Activated CD8-positive, alpha-beta memory T cell treated with anti-CD3 and anti-CD28 coated beads, Interleukin-2, amount 50 U/mL, for 4 hours (primary cell): ENCODE measurements at regions not wholly inside any gene's neighbourhood (a gene's known extent, or its start where the extent isn't known, plus 50 kb on each side); places are given as distances from the start of the nearest gene placed in this dataset.

Experiments used
- DNase-seq: peaks from one replicate; pipeline ENCODE4 v3.0.0-alpha.2; 2020

- DNase-seq: no peak
Observed at GRCh38 chr5:71955723-71956122, 151.6 kb upstream of the MAP1B start.

- DNase-seq: no peak
Observed at GRCh38 chr5:71957292-71957898, 149.9 kb upstream of the MAP1B start.

GRCh38 chr5:71960195-71960594 is 147.1 kb upstream of the MAP1B start:
- no peak for DNase-seq

- no peak for DNase-seq
Observed at GRCh38 chr5:71961786-71962185, 145.5 kb upstream of the MAP1B start.

- no peak for DNase-seq
Observed at GRCh38 chr5:71969460-71969859, 137.8 kb upstream of the MAP1B start.

- DNase-seq: no peak
Observed at GRCh38 chr5:71971862-71972261, 135.4 kb upstream of the MAP1B start.

- DNase-seq: no peak
Observed at GRCh38 chr5:71972777-71973473, 134.3 kb upstream of the MAP1B start.

- DNase-seq: no peak
Observed at GRCh38 chr5:71973563-71973962, 133.7 kb upstream of the MAP1B start.

- DNase-seq: no peak
Observed at GRCh38 chr5:71974165-71974564, 133.1 kb upstream of the MAP1B start.

GRCh38 chr5:71974622-71975021 is 132.7 kb upstream of the MAP1B start:
- DNase-seq: no peak

- no peak for DNase-seq
Observed at GRCh38 chr5:71976449-71976848, 130.8 kb upstream of the MAP1B start.

GRCh38 chr5:71977311-71977710 is 130.0 kb upstream of the MAP1B start:
- no peak for DNase-seq

GRCh38 chr5:71978216-71978615 is 129.1 kb upstream of the MAP1B start:
- DNase-seq: no peak

- DNase-seq: no peak
Observed at GRCh38 chr5:71982717-71983395, 124.4 kb upstream of the MAP1B start.

- DNase-seq: no peak
Observed at GRCh38 chr5:71986101-71986500, 121.2 kb upstream of the MAP1B start.

- no peak for DNase-seq
Observed at GRCh38 chr5:71988808-71989207, 118.5 kb upstream of the MAP1B start.

GRCh38 chr5:71993600-71993999 is 113.7 kb upstream of the MAP1B start:
- no peak for DNase-seq

GRCh38 chr5:71996789-71997188 is 110.5 kb upstream of the MAP1B start:
- DNase-seq: no peak

- no peak for DNase-seq
Observed at GRCh38 chr5:71998746-71999145, 108.5 kb upstream of the MAP1B start.

GRCh38 chr5:72000707-72001106 is 106.6 kb upstream of the MAP1B start:
- no peak for DNase-seq

GRCh38 chr5:72005671-72006070 is 101.6 kb upstream of the MAP1B start:
- no peak for DNase-seq

GRCh38 chr5:72006361-72006760 is 100.9 kb upstream of the MAP1B start:
- no peak for DNase-seq

- no peak for DNase-seq
Observed at GRCh38 chr5:72007336-72008111, 99.8 kb upstream of the MAP1B start.

- DNase-seq: no peak
Observed at GRCh38 chr5:72009280-72009679, 98.0 kb upstream of the MAP1B start.
